ENCODE measurements at regions not wholly inside any gene's neighbourhood (a gene's known extent, or its start where the extent isn't known, plus 50 kb on each side); places are given as distances from the start of the nearest gene placed in this dataset.

DNA sequence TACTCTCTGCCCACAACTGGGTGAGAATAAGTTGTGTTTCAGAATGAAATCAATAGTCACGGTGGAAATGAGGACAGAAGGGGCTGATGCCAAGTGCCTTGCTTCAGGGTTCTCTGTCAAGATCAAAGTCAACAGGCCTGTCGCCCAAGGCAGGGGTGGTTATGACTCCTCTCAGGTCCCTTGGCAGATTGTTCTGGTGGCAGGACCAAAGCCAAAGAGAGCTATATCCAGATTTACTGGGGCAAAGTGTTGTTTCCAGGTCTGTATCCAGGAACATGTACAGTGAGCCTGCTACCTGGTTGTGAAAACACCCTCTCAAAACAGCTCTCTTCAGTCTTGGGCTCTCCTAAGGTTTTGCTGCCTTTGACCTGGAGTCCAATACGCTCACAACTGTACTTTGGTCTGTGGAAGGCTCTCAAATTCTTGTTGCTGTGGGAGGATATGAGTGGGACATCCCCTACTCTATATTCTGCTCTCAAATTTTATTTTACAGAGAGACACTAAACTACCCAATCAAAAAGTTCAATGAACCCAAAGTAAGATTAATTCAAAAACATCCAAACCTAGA is 175.1 kb upstream of the ETV3 start (continued):
- TF ChIP-seq, protein P1, sequence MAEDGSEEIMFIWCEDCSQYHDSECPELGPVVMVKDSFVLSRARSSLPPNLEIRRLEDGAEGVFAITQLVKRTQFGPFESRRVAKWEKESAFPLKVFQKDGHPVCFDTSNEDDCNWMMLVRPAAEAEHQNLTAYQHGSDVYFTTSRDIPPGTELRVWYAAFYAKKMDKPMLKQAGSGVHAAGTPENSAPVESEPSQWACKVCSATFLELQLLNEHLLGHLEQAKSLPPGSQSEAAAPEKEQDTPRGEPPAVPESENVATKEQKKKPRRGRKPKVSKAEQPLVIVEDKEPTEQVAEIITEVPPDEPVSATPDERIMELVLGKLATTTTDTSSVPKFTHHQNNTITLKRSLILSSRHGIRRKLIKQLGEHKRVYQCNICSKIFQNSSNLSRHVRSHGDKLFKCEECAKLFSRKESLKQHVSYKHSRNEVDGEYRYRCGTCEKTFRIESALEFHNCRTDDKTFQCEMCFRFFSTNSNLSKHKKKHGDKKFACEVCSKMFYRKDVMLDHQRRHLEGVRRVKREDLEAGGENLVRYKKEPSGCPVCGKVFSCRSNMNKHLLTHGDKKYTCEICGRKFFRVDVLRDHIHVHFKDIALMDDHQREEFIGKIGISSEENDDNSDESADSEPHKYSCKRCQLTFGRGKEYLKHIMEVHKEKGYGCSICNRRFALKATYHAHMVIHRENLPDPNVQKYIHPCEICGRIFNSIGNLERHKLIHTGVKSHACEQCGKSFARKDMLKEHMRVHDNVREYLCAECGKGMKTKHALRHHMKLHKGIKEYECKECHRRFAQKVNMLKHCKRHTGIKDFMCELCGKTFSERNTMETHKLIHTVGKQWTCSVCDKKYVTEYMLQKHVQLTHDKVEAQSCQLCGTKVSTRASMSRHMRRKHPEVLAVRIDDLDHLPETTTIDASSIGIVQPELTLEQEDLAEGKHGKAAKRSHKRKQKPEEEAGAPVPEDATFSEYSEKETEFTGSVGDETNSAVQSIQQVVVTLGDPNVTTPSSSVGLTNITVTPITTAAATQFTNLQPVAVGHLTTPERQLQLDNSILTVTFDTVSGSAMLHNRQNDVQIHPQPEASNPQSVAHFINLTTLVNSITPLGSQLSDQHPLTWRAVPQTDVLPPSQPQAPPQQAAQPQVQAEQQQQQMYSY (CRISPR knock-in tag; IDR thresholded peaks at IDR 0.05): no peak
- TF ChIP-seq ZNF121 (CRISPR knock-in tag; IDR thresholded peaks at IDR 0.05) (no peak), SP1 (CRISPR knock-in tag; conservative IDR thresholded peaks at IDR 0.05) (no peak), FOXP1 (CRISPR knock-in tag; IDR thresholded peaks at IDR 0.05; ENCODE audit: borderline replicate concordance) (no peak), TP53 (CRISPR knock-in tag; IDR thresholded peaks at IDR 0.05) (no peak), ESRRA (CRISPR knock-in tag; IDR thresholded peaks at IDR 0.05; ENCODE audit: borderline replicate concordance) (no peak), ZNF232 (CRISPR knock-in tag; IDR thresholded peaks at IDR 0.05) (no peak), CBFB (CRISPR knock-in tag; IDR thresholded peaks at IDR 0.05; ENCODE audit: low read depth) (no peak), EMX1 (CRISPR knock-in tag; IDR thresholded peaks at IDR 0.05) (no peak), MYBL2 (CRISPR knock-in tag; IDR thresholded peaks at IDR 0.05) (no peak)
- TF ChIP-seq, protein P2, sequence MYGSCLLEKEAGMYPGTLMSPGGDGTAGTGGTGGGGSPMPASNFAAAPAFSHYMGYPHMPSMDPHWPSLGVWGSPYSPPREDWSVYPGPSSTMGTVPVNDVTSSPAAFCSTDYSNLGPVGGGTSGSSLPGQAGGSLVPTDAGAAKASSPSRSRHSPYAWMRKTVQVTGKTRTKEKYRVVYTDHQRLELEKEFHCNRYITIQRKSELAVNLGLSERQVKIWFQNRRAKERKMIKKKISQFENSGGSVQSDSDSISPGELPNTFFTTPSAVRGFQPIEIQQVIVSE (CRISPR knock-in tag; IDR thresholded peaks at IDR 0.05; ENCODE audit: borderline replicate concordance): no peak
- TF ChIP-seq, protein P3, sequence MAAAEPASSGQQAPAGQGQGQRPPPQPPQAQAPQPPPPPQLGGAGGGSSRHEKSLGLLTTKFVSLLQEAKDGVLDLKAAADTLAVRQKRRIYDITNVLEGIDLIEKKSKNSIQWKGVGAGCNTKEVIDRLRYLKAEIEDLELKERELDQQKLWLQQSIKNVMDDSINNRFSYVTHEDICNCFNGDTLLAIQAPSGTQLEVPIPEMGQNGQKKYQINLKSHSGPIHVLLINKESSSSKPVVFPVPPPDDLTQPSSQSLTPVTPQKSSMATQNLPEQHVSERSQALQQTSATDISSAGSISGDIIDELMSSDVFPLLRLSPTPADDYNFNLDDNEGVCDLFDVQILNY (CRISPR knock-in tag; IDR thresholded peaks at IDR 0.05): no peak

DNA sequence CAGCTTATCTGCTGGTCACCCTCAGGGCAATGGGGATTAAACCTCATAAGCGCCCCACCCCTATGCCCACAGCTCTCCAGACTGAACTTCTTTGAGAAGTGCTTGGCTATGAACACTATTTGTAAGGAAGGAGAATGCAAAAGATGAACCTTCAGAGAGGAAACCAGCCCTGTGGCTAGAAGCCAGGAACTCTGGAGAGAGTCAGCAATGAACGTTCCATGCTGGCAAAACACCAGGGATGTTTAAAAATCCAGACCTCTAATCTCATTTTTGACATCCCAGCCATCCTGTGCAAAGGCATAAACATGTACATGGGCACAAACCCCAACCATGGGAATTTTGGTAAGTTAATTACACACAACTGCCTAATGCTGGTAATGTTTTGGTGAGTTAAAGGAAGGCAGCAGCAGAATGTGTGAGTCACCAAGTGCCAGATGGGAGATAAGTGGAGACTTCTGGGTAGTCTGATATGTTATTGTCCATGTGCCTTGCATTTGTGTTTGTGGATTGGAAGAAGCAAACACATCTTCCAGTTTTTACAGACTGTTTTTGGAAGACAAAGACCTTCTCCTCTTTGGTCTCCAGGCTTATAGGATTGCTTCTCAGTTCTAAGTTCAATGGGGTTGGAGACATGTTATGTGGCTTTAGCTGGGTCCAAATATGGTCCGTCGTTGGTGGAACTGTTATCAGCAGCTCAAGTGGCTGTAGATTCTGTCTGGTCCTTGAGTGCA is 174.1 kb upstream of the ETV3 start:
- Mint-ChIP-seq H3K27ac (no peak overlapping the region), H3K27me3 (ENCODE audit: low read depth) (peaks cover 3% of the 10 kb centered on the region), H3K36me3 (peaks cover 9% of the 10 kb centered on the region), H3K4me1 (peaks cover 28% of the 10 kb centered on the region), H3K4me3 (no peak overlapping the region), H3K9me3 (peaks cover 19% of the 10 kb centered on the region)
- TF ChIP-seq OVOL2 (CRISPR knock-in tag; IDR thresholded peaks at IDR 0.05; ENCODE audit: borderline replicate concordance) (no peak), NFE2L1 (CRISPR knock-in tag; IDR thresholded peaks at IDR 0.05) (no peak), GRHL2 (CRISPR knock-in tag; IDR thresholded peaks at IDR 0.05; ENCODE audit: insufficient replicate concordance, severe bottlenecking) (no peak), ZBTB21 (CRISPR knock-in tag; IDR thresholded peaks at IDR 0.05; ENCODE audit: borderline replicate concordance) (no peak), NR1H2 (CRISPR knock-in tag; IDR thresholded peaks at IDR 0.05) (no peak), NFATC4 (CRISPR knock-in tag; IDR thresholded peaks at IDR 0.05) (no peak)
- TF ChIP-seq, protein P3 (CRISPR knock-in tag; IDR thresholded peaks at IDR 0.05): no peak
- TF ChIP-seq, protein P1 (CRISPR knock-in tag; IDR thresholded peaks at IDR 0.05): no peak
- ATAC-seq (no peak), DNase-seq (ENCODE audit: low spot score) (no peak)
- POLR2A ChIA-PET: no interaction called here
- CTCF ChIA-PET: interaction anchor here (1.8 to 2.1 kb wide), 4 partner anchors 45 to 117 kb away, joined by 6 to 13 read pairs (median 8); no protein-coding TSS in a partner anchor

Measured in WTC11 (cell line).